ENCODE measurements at regions not wholly inside any gene's neighbourhood (a gene's known extent, or its start where the extent isn't known, plus 50 kb on each side); places are given as distances from the start of the nearest gene placed in this dataset.

- no peak overlapping the region for H3K4me3 ChIP-seq (ENCODE audit: low read length)
- no peaks in the 10 kb centered on the region for H3K4me1 ChIP-seq (ENCODE audit: control insufficient read depth, low read length)
- no peaks in the 10 kb centered on the region for H3K79me2 ChIP-seq (ENCODE audit: control insufficient read depth, low read length)
- H4K20me1 ChIP-seq (ENCODE audit: control insufficient read depth, insufficient read depth, low read depth, low read length), result no peaks in the 10 kb centered on the region
- no peaks in the 10 kb centered on the region for H3K36me3 ChIP-seq (ENCODE audit: control insufficient read depth, low read length)
- no peaks in the 10 kb centered on the region for H3K27me3 ChIP-seq (ENCODE audit: control insufficient read depth, low read length)
- no peak overlapping the region for H3K4me2 ChIP-seq (ENCODE audit: low read length)
- H3K9me2 ChIP-seq (replicated peaks; ENCODE audit: control insufficient read depth, low read length), result no peaks in the 10 kb centered on the region
- no peaks in the 10 kb centered on the region for H3K9me3 ChIP-seq (ENCODE audit: control insufficient read depth, insufficient read depth, low read length)
- no peak overlapping the region for H3K27ac ChIP-seq (ENCODE audit: low read depth, low read length)
- no peak for TF ChIP-seq EZH2phosphoT487 (IDR thresholded peaks at IDR 0.05; ENCODE audit: borderline replicate concordance, low read length)
- TF ChIP-seq CTCF (IDR thresholded peaks at IDR 0.05; ENCODE audit: low read depth, low read length, poor library complexity, severe bottlenecking), result no peak
- no peaks in the 10 kb centered on the region for H3F3A ChIP-seq (ENCODE audit: control insufficient read depth, insufficient read depth)
These were observed 2057.1 kb downstream of the TP53TG3F start for GRCh38 chr16:35516551-35516950.

- Histone ChIP-seq H3K4me3 (ENCODE audit: low read length) (no peak overlapping the region), H3K79me2 (ENCODE audit: control insufficient read depth, low read length) (no peaks in the 10 kb centered on the region), H3K9me2 (replicated peaks; ENCODE audit: control insufficient read depth, low read length) (no peaks in the 10 kb centered on the region), H3K4me1 (ENCODE audit: control insufficient read depth, low read length) (no peaks in the 10 kb centered on the region), H3K9me3 (ENCODE audit: control insufficient read depth, insufficient read depth, low read length) (no peaks in the 10 kb centered on the region), H3F3A (ENCODE audit: control insufficient read depth, insufficient read depth) (no peaks in the 10 kb centered on the region), H3K27me3 (ENCODE audit: control insufficient read depth, low read length) (no peaks in the 10 kb centered on the region), H3K27ac (ENCODE audit: low read depth, low read length) (no peak overlapping the region), H4K20me1 (ENCODE audit: control insufficient read depth, insufficient read depth, low read depth, low read length) (no peaks in the 10 kb centered on the region), H3K36me3 (ENCODE audit: control insufficient read depth, low read length) (no peaks in the 10 kb centered on the region), H3K4me2 (ENCODE audit: low read length) (no peak overlapping the region)
- TF ChIP-seq CTCF (IDR thresholded peaks at IDR 0.05; ENCODE audit: low read depth, low read length, poor library complexity, severe bottlenecking) (no peak), EZH2phosphoT487 (IDR thresholded peaks at IDR 0.05; ENCODE audit: borderline replicate concordance, low read length) (no peak)
These were observed 2057.6 kb downstream of the TP53TG3F start for GRCh38 chr16:35516971-35517370.

- Histone ChIP-seq H3K36me3 (ENCODE audit: control insufficient read depth, low read length) (no peaks in the 10 kb centered on the region), H3K4me1 (ENCODE audit: control insufficient read depth, low read length) (no peaks in the 10 kb centered on the region), H3K9me2 (replicated peaks; ENCODE audit: control insufficient read depth, low read length) (no peaks in the 10 kb centered on the region), H3F3A (ENCODE audit: control insufficient read depth, insufficient read depth) (no peaks in the 10 kb centered on the region), H3K27me3 (ENCODE audit: control insufficient read depth, low read length) (no peaks in the 10 kb centered on the region), H3K79me2 (ENCODE audit: control insufficient read depth, low read length) (no peaks in the 10 kb centered on the region), H4K20me1 (ENCODE audit: control insufficient read depth, insufficient read depth, low read depth, low read length) (no peaks in the 10 kb centered on the region), H3K9me3 (ENCODE audit: control insufficient read depth, insufficient read depth, low read length) (peaks cover 4% of the 10 kb centered on the region; the same call in 1 of the 2 replicates), H3K27ac (ENCODE audit: low read depth, low read length) (no peak overlapping the region), H3K4me3 (ENCODE audit: low read length) (no peak overlapping the region), H3K4me2 (ENCODE audit: low read length) (no peak overlapping the region)
- no peak for TF ChIP-seq EZH2phosphoT487 (IDR thresholded peaks at IDR 0.05; ENCODE audit: borderline replicate concordance, low read length)
- TF ChIP-seq CTCF (IDR thresholded peaks at IDR 0.05; ENCODE audit: low read depth, low read length, poor library complexity, severe bottlenecking), result no peak
These were observed 2064.6 kb downstream of the TP53TG3F start for GRCh38 chr16:35523991-35524390.

Measured in DOHH2 (cell line).